Uterus (tissue), 3 donors: ENCODE measurements at regions not wholly inside any gene's neighbourhood (a gene's known extent, or its start where the extent isn't known, plus 50 kb on each side); places are given as distances from the start of the nearest gene placed in this dataset.

Source experiments
- DNase-seq, 2 donors: peaks; one replicate each; pipeline ENCODE4 v3.0.0-alpha.2; 2019 to 2020
- H3K27ac ChIP-seq, 2 donors: fragments of 200-600 bp; sonication (generic); 1 replicate in 1 of 2; 2 replicates in 1 of 2; pipeline ENCODE4 v1.5.1; 2016 to 2018
- H3K27me3 ChIP-seq, 2 donors: fragments of 200-600 bp; sonication (generic); one replicate each; pipeline ENCODE4 v1.5.1; 2018 to 2019; ENCODE audit warnings: control low read depth in 1 of 2
- H3K36me3 ChIP-seq, 2 donors: fragments of 200-600 bp; sonication (generic); one replicate each; pipeline ENCODE4 v1.5.1; 2019; ENCODE audit warnings: control low read depth in 1 of 2
- H3K4me1 ChIP-seq, 2 donors: fragments of 200-600 bp; sonication (generic); one replicate each; pipeline ENCODE4 v1.5.1; 2018 to 2019; ENCODE audit warnings: control low read depth in 1 of 2
- H3K4me3 ChIP-seq, 2 donors: fragments of 200-600 bp; sonication (generic); 1 replicate in 1 of 2; 2 replicates in 1 of 2; pipeline ENCODE4 v1.5.1; 2018 to 2019; ENCODE audit warnings: mild to moderate bottlenecking in 1 of 2
- H3K9me3 ChIP-seq, 2 donors: fragments of 200-600 bp; sonication (generic); one replicate each; pipeline ENCODE4 v1.5.1; 2019; ENCODE audit warnings: control low read depth in 1 of 2
- POLR2A ChIP-seq, 2 donors: fragments of 450-650 bp; IDR thresholded peaks; one replicate each; pipeline ENCODE4 v1.6.1; 2016; ENCODE audit warnings: antibody characterized with exemption in 2 of 2, mild to moderate bottlenecking in 1 of 2, moderate library complexity in 1 of 2
- intact Hi-C: fragments of 100-400 bp; cut with DNase I; formaldehyde crosslinking; loops from one replicate; pipeline ENCODE4 v1.15.1; 2023; ENCODE audit warnings: low total_unique reads
- TF ChIP-seq, protein P1 (sequence below), 4 experiments: fragments of 200-600 bp in 2 of 4; fragments of 450-650 bp in 2 of 4; sonication (generic) in 2 of 4; IDR thresholded peaks; one replicate each; pipeline ENCODE4 v1.5.1; 2016 to 2019; ENCODE audit warnings: antibody characterized with exemption in 4 of 4, mild to moderate bottlenecking in 2 of 4, moderate library complexity in 1 of 4
- donor health status: DM: yes; HTN: yes; CAD: no.

DNA sequence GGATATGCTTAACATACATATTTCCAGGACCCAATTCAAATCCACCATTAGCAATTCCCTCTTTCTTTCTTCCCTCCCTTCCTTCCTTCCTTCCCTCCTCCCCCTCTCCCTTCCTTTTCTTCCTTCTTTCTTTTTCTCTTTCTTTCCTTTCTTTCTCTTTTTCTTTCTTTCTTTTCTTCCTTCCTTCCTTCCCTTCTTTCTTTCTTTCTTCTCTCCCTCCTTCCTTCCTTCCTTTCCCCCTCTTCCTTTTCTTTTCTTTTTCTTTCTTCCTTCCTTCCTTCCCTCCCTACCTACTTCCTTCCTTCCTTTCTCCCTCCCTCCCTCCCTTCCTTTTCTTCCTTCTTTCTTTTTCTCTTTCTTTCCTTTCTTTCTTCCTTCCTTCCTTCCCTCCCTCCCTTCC is 332.0 kb downstream of the TMEM161B start:
- no peak for TF ChIP-seq POLR2A (IDR thresholded peaks at IDR 0.05)
- TF ChIP-seq, protein P1, sequence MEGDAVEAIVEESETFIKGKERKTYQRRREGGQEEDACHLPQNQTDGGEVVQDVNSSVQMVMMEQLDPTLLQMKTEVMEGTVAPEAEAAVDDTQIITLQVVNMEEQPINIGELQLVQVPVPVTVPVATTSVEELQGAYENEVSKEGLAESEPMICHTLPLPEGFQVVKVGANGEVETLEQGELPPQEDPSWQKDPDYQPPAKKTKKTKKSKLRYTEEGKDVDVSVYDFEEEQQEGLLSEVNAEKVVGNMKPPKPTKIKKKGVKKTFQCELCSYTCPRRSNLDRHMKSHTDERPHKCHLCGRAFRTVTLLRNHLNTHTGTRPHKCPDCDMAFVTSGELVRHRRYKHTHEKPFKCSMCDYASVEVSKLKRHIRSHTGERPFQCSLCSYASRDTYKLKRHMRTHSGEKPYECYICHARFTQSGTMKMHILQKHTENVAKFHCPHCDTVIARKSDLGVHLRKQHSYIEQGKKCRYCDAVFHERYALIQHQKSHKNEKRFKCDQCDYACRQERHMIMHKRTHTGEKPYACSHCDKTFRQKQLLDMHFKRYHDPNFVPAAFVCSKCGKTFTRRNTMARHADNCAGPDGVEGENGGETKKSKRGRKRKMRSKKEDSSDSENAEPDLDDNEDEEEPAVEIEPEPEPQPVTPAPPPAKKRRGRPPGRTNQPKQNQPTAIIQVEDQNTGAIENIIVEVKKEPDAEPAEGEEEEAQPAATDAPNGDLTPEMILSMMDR (IDR thresholded peaks at IDR 0.05), result no peak
- Histone ChIP-seq H3K27me3 (no peaks in the 10 kb centered on the region), H3K36me3 (no peaks in the 10 kb centered on the region), H3K9me3 (no peaks in the 10 kb centered on the region), H3K4me3 (no peak overlapping the region), H3K27ac (no peak overlapping the region), H3K4me1 (no peaks in the 10 kb centered on the region)
- intact Hi-C loops, result no loop called here
- DNase-seq, result no peak

DNA sequence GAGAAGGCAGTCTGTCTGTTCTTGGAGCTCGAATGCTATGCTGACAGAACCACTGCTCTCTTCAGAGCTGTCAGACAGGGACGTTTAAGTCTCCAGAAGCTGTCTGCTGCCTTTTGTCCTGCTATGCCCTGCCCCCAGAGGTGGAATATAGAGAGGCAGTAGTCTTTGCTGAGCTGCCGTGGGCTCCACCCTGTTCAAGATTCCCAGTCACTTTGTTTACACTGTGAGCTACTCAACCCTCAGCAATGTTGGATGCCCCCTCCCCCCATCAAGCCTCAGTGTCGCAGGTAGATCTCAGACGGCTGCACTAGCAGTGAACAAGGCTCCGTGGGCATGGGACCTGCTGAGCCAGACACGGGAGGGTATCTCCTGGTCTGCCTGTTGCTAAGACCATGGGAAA is 344.2 kb downstream of the TMEM161B start:
- no peak for DNase-seq
- no peaks in the 10 kb centered on the region for H3K36me3 ChIP-seq
- no peaks in the 10 kb centered on the region for H3K9me3 ChIP-seq
- H3K4me1 ChIP-seq, result no peaks in the 10 kb centered on the region
- TF ChIP-seq POLR2A (IDR thresholded peaks at IDR 0.05), result no peak
- TF ChIP-seq, protein P1 (IDR thresholded peaks at IDR 0.05), result no peak
- H3K4me3 ChIP-seq, result no peak overlapping the region
- H3K27ac ChIP-seq, result no peak overlapping the region
- intact Hi-C loops, result no loop called here
- no peaks in the 10 kb centered on the region for H3K27me3 ChIP-seq

DNA sequence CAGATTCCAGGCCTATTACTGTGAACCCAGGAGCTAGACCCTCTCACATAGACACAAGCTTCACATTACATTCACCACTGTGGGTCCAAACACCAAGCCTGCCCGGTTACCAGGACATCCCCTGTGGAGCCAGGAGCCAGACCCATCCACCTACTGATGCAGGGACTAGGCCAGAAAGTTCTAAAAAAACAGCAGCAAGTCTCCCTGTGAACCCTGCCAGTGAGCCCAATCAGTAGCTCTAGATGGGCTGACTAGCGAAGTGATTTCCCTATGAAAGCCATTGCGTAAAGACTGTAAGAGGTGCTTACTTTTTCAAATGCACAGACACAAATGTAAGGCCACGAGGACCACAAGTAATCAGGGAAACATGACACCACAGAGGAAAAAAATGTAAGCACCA is 352.3 kb downstream of the TMEM161B start:
- TF ChIP-seq POLR2A (IDR thresholded peaks at IDR 0.05), result no peak
- TF ChIP-seq, protein P1 (IDR thresholded peaks at IDR 0.05), result no peak
- Histone ChIP-seq H3K4me1 (no peaks in the 10 kb centered on the region), H3K9me3 (no peaks in the 10 kb centered on the region), H3K27me3 (no peaks in the 10 kb centered on the region), H3K4me3 (no peak overlapping the region), H3K27ac (no peak overlapping the region), H3K36me3 (no peaks in the 10 kb centered on the region)
- no peak for DNase-seq
- intact Hi-C loops, result no loop called here

DNA sequence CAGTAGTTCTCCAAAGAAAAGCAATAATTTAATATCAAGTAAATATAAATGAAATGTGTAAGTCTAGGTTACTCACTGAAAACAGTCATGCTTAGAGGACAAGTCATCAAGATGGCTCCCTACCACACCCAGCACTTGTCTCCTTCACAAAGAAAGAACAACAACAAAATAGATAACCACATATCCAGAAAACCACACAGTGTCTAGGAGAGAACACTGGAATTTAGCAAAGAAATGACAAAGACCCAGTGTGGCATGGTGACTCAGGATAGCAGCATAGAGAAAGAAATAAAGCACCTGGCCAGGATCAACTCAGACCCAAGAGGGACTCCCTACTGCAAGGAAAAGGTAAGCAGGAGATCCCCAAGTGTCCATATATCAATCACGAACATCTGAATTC is 356.2 kb downstream of the TMEM161B start:
- H3K36me3 ChIP-seq, result no peaks in the 10 kb centered on the region
- TF ChIP-seq, protein P1 (IDR thresholded peaks at IDR 0.05), result no peak
- no peak for TF ChIP-seq POLR2A (IDR thresholded peaks at IDR 0.05)
- no peak overlapping the region for H3K27ac ChIP-seq
- no peak overlapping the region for H3K4me3 ChIP-seq
- no peaks in the 10 kb centered on the region for H3K9me3 ChIP-seq
- H3K4me1 ChIP-seq, result no peaks in the 10 kb centered on the region
- intact Hi-C loops, result no loop called here
- DNase-seq, result no peak
- no peaks in the 10 kb centered on the region for H3K27me3 ChIP-seq

DNA sequence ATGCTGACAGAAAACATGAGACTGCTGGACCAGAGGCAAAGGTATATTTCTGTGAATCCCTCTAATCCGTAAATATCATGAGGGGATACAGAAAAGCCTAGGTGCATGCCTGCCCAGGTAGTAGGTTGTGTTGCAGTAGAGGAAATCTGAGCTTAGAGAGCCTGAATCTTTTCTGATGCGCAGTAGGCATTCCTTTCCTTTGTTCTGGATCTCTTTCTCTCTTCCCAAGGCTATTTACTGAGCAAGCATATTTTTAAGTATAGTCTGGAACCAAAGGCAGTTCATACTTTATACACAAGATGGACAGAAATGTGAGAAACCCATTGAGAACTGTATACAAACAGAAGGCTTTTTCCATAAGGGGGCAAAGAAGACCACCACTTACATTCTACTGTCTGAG is 359.3 kb downstream of the TMEM161B start:
- H3K9me3 ChIP-seq, result no peaks in the 10 kb centered on the region
- intact Hi-C loops, result no loop called here

More for the DNA sequence above, 359.3 kb downstream of the TMEM161B start:
- Histone ChIP-seq H3K27ac (no peak overlapping the region), H3K4me3 (no peak overlapping the region), H3K36me3 (no peaks in the 10 kb centered on the region), H3K4me1 (no peaks in the 10 kb centered on the region), H3K27me3 (no peaks in the 10 kb centered on the region)
- TF ChIP-seq, protein P1 (IDR thresholded peaks at IDR 0.05), result no peak
- TF ChIP-seq POLR2A (IDR thresholded peaks at IDR 0.05), result no peak
- no peak for DNase-seq
